ENCODE measurements at regions not wholly inside any gene's neighbourhood (a gene's known extent, or its start where the extent isn't known, plus 50 kb on each side); places are given as distances from the start of the nearest gene placed in this dataset.

- H2BK5ac ChIP-seq (ENCODE audit: insufficient read length, low read length), result no peak overlapping the region
- no peak overlapping the region for H2BK20ac ChIP-seq (ENCODE audit: low read depth, low read length, poor library complexity, severe bottlenecking)
- Mint-ChIP-seq H3K9me3 (no peaks in the 10 kb centered on the region), H3K27ac (no peak overlapping the region), H3K4me1 (peaks cover 10 to 12% of the 10 kb centered on the region in 2 experiments), H3K4me3 (no peak overlapping the region), H3K27me3 (ENCODE audit: low read depth) (no peaks in the 10 kb centered on the region), H3K36me3 (ENCODE audit: insufficient read depth in 1 of 3, low read depth in 3 of 3) (no peaks in the 10 kb centered on the region)
- no peaks in the 10 kb centered on the region; the same call in 1 of the 2 replicates for H3K4me1 ChIP-seq (ENCODE audit: insufficient read depth, low read length)
- no peak overlapping the region for H4K8ac ChIP-seq (replicated peaks; ENCODE audit: insufficient read length, low read depth, low read length)
- H4K20me1 ChIP-seq (ENCODE audit: control insufficient read depth, insufficient read depth, insufficient read length), result no peaks in the 10 kb centered on the region
- no peak overlapping the region for H3K4me2 ChIP-seq (ENCODE audit: insufficient read depth, insufficient read length, low read length)
- no peak overlapping the region for H2BK15ac ChIP-seq (ENCODE audit: low read depth, low read length)
- H3K27me3 ChIP-seq (ENCODE audit: insufficient read depth, low read length), result no peaks in the 10 kb centered on the region
- H3K14ac ChIP-seq (ENCODE audit: insufficient read depth, low read length), result no peak overlapping the region
- no peak overlapping the region for H2BK12ac ChIP-seq (ENCODE audit: insufficient read length, low read depth, low read length)
- no peaks in the 10 kb centered on the region for H3K79me1 ChIP-seq (ENCODE audit: insufficient read depth, low read depth, low read length, poor library complexity, severe bottlenecking)
- TF ChIP-seq CTCF (conservative IDR thresholded peaks at IDR 0.05), result no peak
- no peaks in the 10 kb centered on the region for H3K79me2 ChIP-seq (ENCODE audit: insufficient read depth, low read length)
- H3K4ac ChIP-seq (ENCODE audit: low read depth, low read length), result no peak overlapping the region
- H3K23ac ChIP-seq (ENCODE audit: insufficient read length, low read depth, low read length), result no peak overlapping the region
- no peak overlapping the region for H3K56ac ChIP-seq (ENCODE audit: insufficient read length, low read depth, low read length)
- no peak overlapping the region for H3K9ac ChIP-seq (ENCODE audit: extremely low read depth, insufficient read length, low read length)
- H3K9me3 ChIP-seq (ENCODE audit: control insufficient read depth, low read depth, low read length), result no peaks in the 10 kb centered on the region
- no peaks in the 10 kb centered on the region for H3K23me2 ChIP-seq (ENCODE audit: insufficient read length, low read depth, low read length, poor library complexity, severe bottlenecking)
- no peak overlapping the region for H2AFZ ChIP-seq (ENCODE audit: low read length)
- H4K5ac ChIP-seq (ENCODE audit: insufficient read length, low read depth, low read length), result no peak overlapping the region
- H2AK5ac ChIP-seq (ENCODE audit: insufficient read length, low read length), result no peak overlapping the region
- H2BK120ac ChIP-seq (ENCODE audit: low read depth, low read length, poor library complexity, severe bottlenecking), result no peak overlapping the region
- H3T11ph ChIP-seq (ENCODE audit: low read length), result no peak overlapping the region
- 100% methylated on average over 1 of the region's 7 CpGs for WGBS (ENCODE audit: extremely low coverage, insufficient read length, low lambda C conversion rate)
- H3K27ac ChIP-seq (ENCODE audit: insufficient read length, low read depth, low read length), result no peak overlapping the region
- DNase-seq, result no peak
- H3K18ac ChIP-seq (ENCODE audit: insufficient read length, low read depth, low read length), result no peak overlapping the region
- H4K91ac ChIP-seq (ENCODE audit: insufficient read length, low read depth, low read length), result no peak overlapping the region
Observed at GRCh38 chr1:239025997-239026694, 360.2 kb upstream of the CHRM3 start.
